GM20000 (cell line): ENCODE measurements at regions not wholly inside any gene's neighbourhood (a gene's known extent, or its start where the extent isn't known, plus 50 kb on each side); places are given as distances from the start of the nearest gene placed in this dataset.
"Not testable (repeated sequence)": the region's sequence is repeated elsewhere in the genome, so short reads cannot be mapped to it uniquely, and the experiment has no call there.

Experiments
- DNase-seq: peaks from one replicate; pipeline ENCODE4 v3.0.0; 2012; ENCODE audit warnings: low spot score
- TF ChIP-seq, protein P1 (sequence below): IDR thresholded peaks from 2 replicates; pipeline ENCODE4 v1.5.1; 2012; ENCODE audit warnings: mild to moderate bottlenecking, control low read depth; ENCODE audit errors: extremely low read depth, missing control alignments

DNA sequence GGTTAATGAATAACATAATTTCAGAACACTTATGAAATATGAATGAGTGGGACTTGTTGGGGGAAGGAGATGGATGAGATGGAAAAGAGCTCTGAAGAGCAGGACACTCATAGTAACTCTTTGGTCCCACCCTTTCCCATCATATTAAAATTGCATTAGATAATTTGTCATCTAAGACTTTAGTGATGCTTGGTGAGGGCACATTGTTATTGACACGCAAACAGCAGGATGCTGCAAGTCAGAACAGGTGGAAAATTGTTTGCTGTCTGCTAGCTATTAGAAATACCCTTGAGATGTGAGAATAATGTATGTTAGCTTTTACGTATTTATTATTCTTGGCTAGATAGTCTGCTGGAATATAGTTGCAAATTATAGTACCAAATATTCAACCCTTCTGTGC, 75.7 kb downstream of the TANC2 start:
- TF ChIP-seq, protein P1, sequence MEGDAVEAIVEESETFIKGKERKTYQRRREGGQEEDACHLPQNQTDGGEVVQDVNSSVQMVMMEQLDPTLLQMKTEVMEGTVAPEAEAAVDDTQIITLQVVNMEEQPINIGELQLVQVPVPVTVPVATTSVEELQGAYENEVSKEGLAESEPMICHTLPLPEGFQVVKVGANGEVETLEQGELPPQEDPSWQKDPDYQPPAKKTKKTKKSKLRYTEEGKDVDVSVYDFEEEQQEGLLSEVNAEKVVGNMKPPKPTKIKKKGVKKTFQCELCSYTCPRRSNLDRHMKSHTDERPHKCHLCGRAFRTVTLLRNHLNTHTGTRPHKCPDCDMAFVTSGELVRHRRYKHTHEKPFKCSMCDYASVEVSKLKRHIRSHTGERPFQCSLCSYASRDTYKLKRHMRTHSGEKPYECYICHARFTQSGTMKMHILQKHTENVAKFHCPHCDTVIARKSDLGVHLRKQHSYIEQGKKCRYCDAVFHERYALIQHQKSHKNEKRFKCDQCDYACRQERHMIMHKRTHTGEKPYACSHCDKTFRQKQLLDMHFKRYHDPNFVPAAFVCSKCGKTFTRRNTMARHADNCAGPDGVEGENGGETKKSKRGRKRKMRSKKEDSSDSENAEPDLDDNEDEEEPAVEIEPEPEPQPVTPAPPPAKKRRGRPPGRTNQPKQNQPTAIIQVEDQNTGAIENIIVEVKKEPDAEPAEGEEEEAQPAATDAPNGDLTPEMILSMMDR, result no peak
- no peak for DNase-seq

DNA sequence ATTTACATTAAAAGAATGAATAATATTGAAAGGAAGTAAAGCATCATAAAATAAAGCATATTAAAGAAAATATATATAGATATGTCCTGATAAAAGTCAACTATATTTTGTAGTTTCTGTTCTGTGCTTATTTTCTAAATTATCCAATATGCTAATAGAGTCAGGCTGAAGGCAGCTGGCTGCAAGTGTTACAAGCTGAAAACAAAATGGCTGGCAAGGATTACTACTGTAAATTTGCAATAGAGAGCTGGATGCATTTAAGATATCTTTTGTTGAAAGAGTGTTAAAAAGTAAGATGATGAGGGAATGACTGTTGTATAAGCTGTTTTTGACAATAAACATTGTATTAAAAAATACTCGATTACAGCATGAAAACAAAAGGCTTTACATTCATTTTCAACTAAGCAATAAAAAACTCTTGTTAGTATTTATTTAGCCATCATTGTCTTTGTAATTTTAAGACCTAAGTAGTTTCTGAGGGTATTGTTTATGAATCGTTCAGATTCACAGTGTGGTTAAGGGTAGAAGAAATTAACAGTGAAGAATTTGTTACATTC, 76.3 kb downstream of the TANC2 start:
- no peak for DNase-seq
- TF ChIP-seq, protein P1, result no peak

DNA sequence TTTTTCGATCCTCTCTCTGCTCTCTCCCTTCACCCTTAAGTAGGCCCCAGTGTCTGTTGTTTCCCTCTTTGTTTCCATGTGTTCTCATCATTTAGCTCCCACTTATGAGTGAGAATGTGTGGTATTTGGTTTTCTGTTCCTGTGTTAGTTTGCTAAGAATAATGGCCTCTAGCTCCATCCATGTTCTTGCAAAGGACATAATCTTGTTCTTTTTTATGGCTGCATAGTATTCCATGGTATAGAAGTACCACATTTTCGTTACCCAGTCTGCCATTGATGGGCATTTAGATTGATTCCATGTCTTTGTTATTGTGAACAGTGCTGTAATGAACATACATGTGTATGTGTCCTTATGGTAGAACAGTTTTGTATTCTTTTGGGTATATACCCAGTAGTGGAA, 91.5 kb downstream of the TANC2 start:
- not testable (repeated sequence) for DNase-seq

DNA sequence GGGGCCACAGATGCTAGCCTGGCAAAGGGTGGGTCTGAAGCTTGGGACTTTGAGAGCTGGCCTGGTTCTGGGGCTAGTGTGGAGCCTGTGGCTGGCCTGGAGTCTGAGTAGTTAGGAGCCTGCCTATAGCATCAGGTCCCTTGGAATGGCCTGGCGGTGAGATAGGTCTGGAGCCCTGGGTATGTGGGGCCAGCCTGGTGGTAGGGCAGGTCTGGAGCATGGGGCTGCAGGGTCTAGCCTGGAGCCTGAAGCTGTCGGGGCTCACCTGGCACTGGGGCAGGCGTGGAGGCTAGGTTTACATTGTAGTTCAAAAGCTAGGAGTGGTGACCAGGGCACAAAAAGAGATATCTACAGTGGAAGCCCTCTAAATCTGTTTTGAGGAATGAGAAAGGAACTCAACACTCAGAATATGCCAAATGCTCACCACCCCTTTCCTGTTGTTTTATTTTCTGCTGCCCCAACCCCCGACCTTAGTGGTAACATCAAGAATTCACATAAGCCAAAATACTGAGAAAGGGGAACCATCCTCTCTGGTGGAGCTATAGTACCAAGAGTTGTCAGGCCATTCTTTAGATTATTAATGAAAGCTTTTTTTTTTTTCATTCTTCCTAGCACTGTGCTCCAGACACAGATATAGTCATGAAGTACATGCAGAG, 100.3 kb downstream of the TANC2 start:
- DNase-seq, result no peak
- TF ChIP-seq, protein P1, result no peak

DNA sequence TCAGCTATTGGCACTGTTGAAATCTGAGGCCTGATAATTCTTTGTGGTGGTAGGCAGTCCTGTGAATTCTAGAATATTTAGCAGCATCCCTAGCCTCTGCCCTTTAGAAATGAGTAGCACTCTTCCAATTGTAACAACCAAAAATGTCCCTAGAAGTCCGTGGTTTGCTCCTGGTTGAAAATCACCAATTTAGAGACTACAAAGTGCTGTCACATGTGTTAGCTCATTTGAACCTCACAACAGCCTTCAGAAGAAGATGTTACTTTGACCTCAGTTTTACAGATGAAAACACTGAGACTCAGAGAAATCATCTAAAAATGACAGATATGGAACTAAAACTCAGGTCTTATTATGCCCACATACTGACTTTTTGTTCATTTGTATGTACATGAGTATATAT, 103.2 kb downstream of the TANC2 start:
- TF ChIP-seq, protein P1, result no peak
- no peak for DNase-seq

DNA sequence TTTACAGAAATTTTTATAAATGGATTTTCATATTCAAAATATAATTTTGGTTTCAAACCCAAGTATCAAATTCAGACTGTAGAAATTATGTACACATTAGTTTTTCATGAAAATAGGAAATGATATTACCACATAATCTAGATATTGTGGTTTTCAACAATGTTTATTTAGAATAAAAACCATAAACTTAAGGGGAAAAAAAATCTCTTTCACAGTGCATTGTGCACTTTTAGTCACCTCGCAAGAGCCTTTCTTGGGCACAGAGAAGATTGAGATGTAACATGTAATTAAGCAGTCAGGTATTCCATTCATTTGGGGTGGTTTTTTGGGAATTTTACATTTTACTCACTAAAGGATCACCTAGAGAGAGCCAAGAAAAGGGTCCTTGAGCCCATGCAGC, 104.0 kb downstream of the TANC2 start:
- no peak for DNase-seq
- TF ChIP-seq, protein P1, result no peak

DNA sequence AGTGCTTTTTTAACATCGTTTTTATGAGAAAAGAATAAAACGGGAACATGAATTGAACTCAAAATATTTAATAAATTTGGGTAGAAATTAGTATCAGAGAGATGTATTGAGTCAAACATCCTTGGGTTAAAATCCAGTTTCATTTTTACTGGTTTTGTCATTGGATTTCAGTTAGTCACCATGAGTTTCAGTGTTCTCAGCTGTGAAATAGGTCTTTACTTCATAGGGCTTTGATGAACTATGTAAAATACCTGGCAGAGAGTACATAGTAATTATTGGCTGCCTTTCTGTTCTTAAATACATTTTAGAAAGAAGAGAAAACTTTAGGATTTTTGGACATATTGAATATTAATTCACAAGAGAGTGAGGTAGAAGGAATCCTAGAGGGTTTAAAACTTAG, 105.8 kb downstream of the TANC2 start:
- no peak for DNase-seq
- TF ChIP-seq, protein P1, result no peak

DNA sequence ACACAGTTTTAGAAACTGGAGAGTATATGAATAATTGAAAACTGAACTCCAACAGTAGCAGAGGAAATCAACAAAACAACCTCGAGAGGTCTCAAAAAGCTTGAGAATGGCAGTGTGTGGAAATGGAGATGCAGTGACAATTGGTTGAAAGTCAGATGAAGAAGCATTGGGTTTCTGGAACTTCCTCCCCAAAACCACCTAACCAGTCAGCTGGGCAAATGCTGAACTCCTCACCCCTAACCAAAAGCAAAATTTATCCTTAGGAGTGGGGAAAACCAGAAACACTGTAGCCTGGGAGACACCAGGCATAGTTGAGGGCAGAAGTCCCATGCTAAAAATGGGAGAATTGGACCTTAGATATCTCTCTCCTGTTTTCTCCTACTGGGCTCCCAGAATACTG, 109.9 kb downstream of the TANC2 start:
- TF ChIP-seq, protein P1, result no peak
- no peak for DNase-seq
